MM.1S (cell line): ENCODE measurements at regions not wholly inside any gene's neighbourhood (a gene's known extent, or its start where the extent isn't known, plus 50 kb on each side); places are given as distances from the start of the nearest gene placed in this dataset.

Experiments used
- DNase-seq: peaks from one replicate; pipeline ENCODE4 v3.0.0-alpha.2; 2015
- H2AFZ ChIP-seq: fragments of 300-600 bp; sonication (generic); 2 replicates; pipeline ENCODE4 v1.6.0; 2016; ENCODE audit warnings: antibody characterized with exemption, low read length
- H3F3A ChIP-seq: fragments of 300-600 bp; sonication (generic); 2 replicates; pipeline ENCODE4 v1.6.1; 2016; ENCODE audit warnings: mild to moderate bottlenecking, antibody characterized with exemption, low read length, moderate library complexity, mixed read lengths; ENCODE audit not compliant: insufficient read depth
- H3K27ac ChIP-seq: fragments of 300-600 bp; sonication (generic); 2 replicates; pipeline ENCODE4 v1.5.1; 2016; ENCODE audit warnings: mild to moderate bottlenecking, low read length
- H3K27me3 ChIP-seq: fragments of 300-600 bp; sonication (generic); replicated peaks from 2 replicates; pipeline ENCODE4 v1.6.0; 2016; ENCODE audit warnings: low read length; ENCODE audit not compliant: insufficient read depth
- H3K36me3 ChIP-seq: fragments of 300-600 bp; sonication (generic); replicated peaks from 2 replicates; pipeline ENCODE4 v1.6.1; 2016; ENCODE audit warnings: mild to moderate bottlenecking, low read length, mixed read lengths; ENCODE audit not compliant: insufficient read depth
- H3K4me1 ChIP-seq: fragments of 300-600 bp; sonication (generic); 2 replicates; pipeline ENCODE4 v1.6.1; 2016; ENCODE audit warnings: low read length, mixed read lengths
- H3K4me2 ChIP-seq: fragments of 300-600 bp; sonication (generic); 2 replicates; pipeline ENCODE4 v1.6.0; 2016; ENCODE audit warnings: low read depth, low read length
- H3K4me3 ChIP-seq: fragments of 300-600 bp; sonication (generic); 2 replicates; pipeline ENCODE4 v1.5.1; 2016; ENCODE audit warnings: low read length, mixed read lengths
- H3K79me2 ChIP-seq: fragments of 300-600 bp; sonication (generic); 2 replicates; pipeline ENCODE4 v1.6.1; 2016; ENCODE audit warnings: mixed run types, low read length, mixed read lengths
- H3K9ac ChIP-seq: fragments of 300-600 bp; sonication (generic); 2 replicates; pipeline ENCODE4 v1.6.1; 2016; ENCODE audit warnings: low read length, mixed read lengths
- H3K9me2 ChIP-seq: fragments of 300-600 bp; sonication (generic); replicated peaks from 2 replicates; pipeline ENCODE4 v1.6.1; 2016; ENCODE audit warnings: mild to moderate bottlenecking, low read length, mixed read lengths; ENCODE audit not compliant: insufficient read depth
- H3K9me3 ChIP-seq: fragments of 300-600 bp; sonication (generic); replicated peaks from 2 replicates; pipeline ENCODE4 v1.6.1; 2016; ENCODE audit warnings: mild to moderate bottlenecking, low read length, mixed read lengths; ENCODE audit not compliant: insufficient read depth
- H4K20me1 ChIP-seq: fragments of 300-600 bp; sonication (generic); 2 replicates; pipeline ENCODE4 v1.6.1; 2016; ENCODE audit warnings: mild to moderate bottlenecking, low read length, moderate library complexity, mixed read lengths; ENCODE audit not compliant: insufficient read depth
- CTCF ChIP-seq: fragments of 300-600 bp; sonication (generic); IDR thresholded peaks from 2 replicates; pipeline ENCODE4 v1.5.1; 2016; ENCODE audit warnings: antibody characterized with exemption, low read length, mixed read lengths
- EZH2 ChIP-seq: fragments of 300-600 bp; sonication (generic); optimal IDR thresholded peaks from 2 replicates; pipeline ENCODE3; 2017; ENCODE audit warnings: low read depth, mild to moderate bottlenecking, antibody characterized with exemption, low read length, mixed read lengths
- EZH2phosphoT487 ChIP-seq: fragments of 300-600 bp; sonication (generic); IDR thresholded peaks from 2 replicates; pipeline ENCODE4 v1.6.1; 2018; ENCODE audit warnings: antibody characterized with exemption, low read length

GRCh38 chr19:28582344-28582743 lies 630.6 kb downstream of the UQCRFS1 start:
- TF ChIP-seq EZH2phosphoT487 = no peak
- no peak for TF ChIP-seq CTCF
- no peak for TF ChIP-seq EZH2
- Histone ChIP-seq H3K4me2 (no peak overlapping the region), H3K9ac (no peak overlapping the region), H4K20me1 (no peaks in the 10 kb centered on the region), H3K27ac (no peak overlapping the region), H3K79me2 (no peaks in the 10 kb centered on the region), H3K4me1 (peaks cover 2% of the 10 kb centered on the region; the same call in 1 of the 2 replicates), H3K4me3 (no peak overlapping the region), H3K9me3 (no peaks in the 10 kb centered on the region), H3K36me3 (no peaks in the 10 kb centered on the region), H3F3A (no peaks in the 10 kb centered on the region), H3K9me2 (no peaks in the 10 kb centered on the region), H2AFZ (no peak overlapping the region), H3K27me3 (no peaks in the 10 kb centered on the region)
- no peak for DNase-seq

- peaks cover 10% of the 10 kb centered on the region for H3K4me1 ChIP-seq
- H2AFZ ChIP-seq = no peak overlapping the region
Measured at GRCh38 chr19:28581468-28581770, 631.5 kb downstream of the UQCRFS1 start.

GRCh38 chr19:28578786-28579505 lies 634.0 kb downstream of the UQCRFS1 start:
- Histone ChIP-seq H3K4me1 (peaks cover 10% of the 10 kb centered on the region), H4K20me1 (no peaks in the 10 kb centered on the region), H3K36me3 (no peaks in the 10 kb centered on the region), H3K9me3 (no peaks in the 10 kb centered on the region), H2AFZ (no peak overlapping the region), H3K27ac (no peak overlapping the region), H3K9ac (no peak overlapping the region), H3K9me2 (no peaks in the 10 kb centered on the region), H3K4me2 (no peak overlapping the region), H3K4me3 (no peak overlapping the region), H3F3A (no peaks in the 10 kb centered on the region), H3K79me2 (no peaks in the 10 kb centered on the region), H3K27me3 (no peaks in the 10 kb centered on the region)
- TF ChIP-seq EZH2 (no peak), CTCF (no peak), EZH2phosphoT487 (no peak)
- DNase-seq = no peak

More at GRCh38 chr19:28581468-28581770, 631.5 kb downstream of the UQCRFS1 start:
- Histone ChIP-seq H3K9me2 (no peaks in the 10 kb centered on the region), H3K4me3 (no peak overlapping the region), H3K4me2 (no peak overlapping the region), H3K9me3 (no peaks in the 10 kb centered on the region), H3K79me2 (no peaks in the 10 kb centered on the region), H3K27me3 (no peaks in the 10 kb centered on the region), H4K20me1 (no peaks in the 10 kb centered on the region), H3K27ac (no peak overlapping the region), H3K36me3 (no peaks in the 10 kb centered on the region), H3K9ac (no peak overlapping the region), H3F3A (no peaks in the 10 kb centered on the region)
- TF ChIP-seq EZH2phosphoT487 (no peak), CTCF (no peak), EZH2 (no peak)
- no peak for DNase-seq
